Embryonic facial prominence (tissue), 1 donor: ENCODE measurements at regions not wholly inside any gene's neighbourhood (a gene's known extent, or its start where the extent isn't known, plus 50 kb on each side); places are given as distances from the start of the nearest gene placed in this dataset.
"Not testable (repeated sequence)": the region's sequence is repeated elsewhere in the genome, so short reads cannot be mapped to it uniquely, and the experiment has no call there.

Source experiments
- DNase-seq: peaks from one replicate; pipeline ENCODE4 v3.0.0-alpha.2; 2016; ENCODE audit errors: extremely low spot score

DNA sequence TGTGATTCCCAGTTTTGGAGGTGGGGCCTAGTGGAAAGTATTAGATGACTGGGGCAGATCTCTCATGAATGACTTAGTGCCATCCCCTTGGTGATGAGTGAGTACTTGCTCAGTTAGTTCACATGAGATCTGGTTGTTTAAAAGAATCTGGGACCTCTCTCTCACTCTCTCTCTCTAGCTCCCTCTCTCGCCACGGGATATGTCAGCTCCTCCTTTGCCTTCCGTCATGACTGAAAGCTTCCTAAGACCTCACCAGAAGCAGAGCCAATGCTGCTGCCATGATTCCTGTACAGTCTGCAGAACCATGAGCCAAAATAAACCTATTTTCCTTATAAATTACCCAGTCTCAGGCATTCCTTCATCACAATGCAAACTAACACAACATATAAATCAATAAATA lies 176.7 kb downstream of the PRELID2 start:
- DNase-seq: no peak

GRCh38 chr5:145652700-145653099 lies 182.4 kb downstream of the PRELID2 start:
- not testable (repeated sequence) for DNase-seq

DNA sequence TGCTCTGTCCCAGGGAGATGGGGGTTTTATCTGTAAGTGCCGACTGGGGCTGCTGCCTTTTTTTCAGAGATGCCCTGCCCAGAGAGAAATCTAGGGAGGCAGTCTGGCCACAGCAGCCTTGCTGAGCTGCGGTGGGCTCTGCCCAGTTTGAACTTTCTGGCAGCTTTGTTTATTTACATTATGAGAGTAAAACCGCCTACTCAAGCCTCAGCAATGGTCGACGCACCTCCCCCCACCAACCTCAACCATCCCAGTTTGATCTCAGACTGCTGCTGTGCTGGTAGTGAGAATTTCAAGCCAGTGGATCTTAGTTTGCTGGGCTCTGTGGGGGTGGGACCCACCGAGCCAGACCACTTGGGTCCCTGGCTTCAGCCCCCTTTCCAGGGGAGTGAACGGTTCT lies 188.0 kb downstream of the PRELID2 start:
- DNase-seq: not testable (repeated sequence)

DNA sequence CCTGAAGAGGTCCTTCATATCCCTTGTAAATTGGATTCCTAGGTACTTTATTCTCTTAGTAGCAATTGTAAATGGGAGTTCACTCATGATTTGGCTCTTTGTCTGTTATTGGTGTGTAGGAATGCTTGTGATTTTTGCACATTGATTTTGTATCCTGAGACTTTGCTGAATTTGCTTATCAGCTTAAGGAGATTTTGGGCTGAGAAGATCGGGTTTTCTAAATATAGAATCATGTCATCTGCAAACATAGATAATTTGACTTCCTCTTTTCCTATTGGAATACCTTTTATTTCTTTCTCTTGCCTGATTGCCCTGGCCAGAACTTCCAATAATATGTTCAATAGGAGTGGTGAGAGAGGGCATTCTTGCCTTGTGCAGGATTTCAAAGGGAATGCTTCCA lies 191.9 kb downstream of the PRELID2 start:
- DNase-seq: not testable (repeated sequence)

DNA sequence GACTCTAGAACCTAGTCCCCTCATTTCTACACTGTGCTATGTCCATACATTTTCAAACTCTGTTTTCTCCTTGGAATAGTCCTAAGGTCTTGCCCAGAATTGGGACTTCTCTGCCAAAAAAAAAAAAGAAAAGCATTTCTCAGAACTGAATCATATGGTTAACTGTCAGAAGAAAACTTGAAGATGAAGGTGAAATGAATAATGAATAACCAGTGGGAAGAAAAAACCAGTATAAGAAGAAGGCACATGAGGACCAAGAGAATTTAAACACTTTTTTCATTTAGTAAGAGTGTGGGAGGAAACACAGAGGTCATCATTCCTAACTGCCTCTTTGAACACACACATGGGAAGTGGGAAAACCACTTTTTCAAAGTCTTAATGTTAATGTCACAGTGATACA lies 197.7 kb downstream of the PRELID2 start:
- no peak for DNase-seq

- no peak for DNase-seq
Observed at GRCh38 chr5:145636371-145636770, 198.8 kb downstream of the PRELID2 start.

- no peak for DNase-seq
Observed at GRCh38 chr5:145633474-145633873, 201.7 kb downstream of the PRELID2 start.

- DNase-seq: no peak
Observed at GRCh38 chr5:145632701-145633100, 202.4 kb downstream of the PRELID2 start.

DNA sequence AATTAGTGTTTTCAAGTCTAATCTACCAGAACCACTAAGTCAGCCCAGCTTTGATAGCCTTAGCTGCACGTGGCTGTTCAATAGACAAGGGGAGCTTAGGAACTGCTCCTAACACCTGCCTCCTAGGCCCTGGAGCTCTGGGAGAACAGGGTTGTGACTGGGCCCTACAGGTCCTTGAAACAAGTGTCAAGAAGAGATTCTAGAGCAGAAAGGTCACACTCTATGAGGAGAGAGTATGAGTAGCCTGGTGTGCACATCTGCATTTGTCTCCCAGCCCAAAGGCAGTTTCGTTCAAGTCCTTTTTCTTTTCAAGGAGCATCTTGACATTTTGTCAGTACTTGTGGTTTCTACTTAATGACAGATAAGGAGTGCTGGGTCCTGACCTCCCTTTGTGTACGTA lies 206.1 kb downstream of the PRELID2 start:
- no peak for DNase-seq

DNA sequence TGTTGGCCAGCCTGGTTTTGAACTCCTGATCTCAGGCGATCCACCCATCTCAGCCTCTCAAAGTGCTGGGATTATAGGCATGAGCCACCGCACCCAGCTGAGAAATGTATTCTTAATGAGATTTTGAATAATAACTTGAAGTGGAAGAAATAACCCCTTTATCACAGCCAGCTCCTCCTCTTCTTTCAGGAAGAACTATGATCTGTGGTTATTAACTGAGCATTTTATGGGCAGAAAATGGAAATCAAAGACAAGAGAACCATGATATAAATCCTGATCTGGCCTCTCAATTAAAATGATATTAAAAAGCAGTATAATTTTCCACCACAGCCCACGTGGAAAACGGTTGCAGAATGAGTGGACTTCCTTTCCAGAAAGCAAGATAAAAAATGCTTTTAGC lies 206.6 kb downstream of the PRELID2 start:
- no peak for DNase-seq

DNA sequence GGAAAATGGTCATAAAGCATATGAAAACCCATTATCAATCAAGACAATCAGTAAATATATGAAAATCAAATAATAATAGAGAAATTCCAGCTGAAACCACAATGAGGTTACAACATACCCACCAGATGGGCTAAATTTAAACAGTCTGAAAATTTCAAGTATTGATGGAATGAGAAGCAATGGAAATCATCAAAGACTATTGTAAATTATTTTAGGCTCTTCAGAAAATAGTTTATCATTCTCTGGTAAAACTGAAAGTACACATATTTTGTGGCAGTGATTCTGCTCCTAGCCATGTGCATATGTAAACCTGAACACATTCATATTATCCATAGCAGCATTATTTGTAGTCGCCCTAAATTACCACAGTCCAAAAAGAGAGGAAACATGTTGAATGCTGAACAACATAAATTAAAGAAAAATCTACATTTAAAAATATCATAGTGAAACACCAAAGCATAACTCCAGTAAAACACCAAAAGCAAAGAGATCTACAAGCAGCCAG lies 215.3 kb downstream of the PRELID2 start:
- DNase-seq: no peak

- DNase-seq: not testable (repeated sequence)
Observed at GRCh38 chr5:145616739-145617138, 218.4 kb downstream of the PRELID2 start.

GRCh38 chr5:145598983-145599382 lies 236.2 kb downstream of the PRELID2 start:
- DNase-seq: no peak

DNA sequence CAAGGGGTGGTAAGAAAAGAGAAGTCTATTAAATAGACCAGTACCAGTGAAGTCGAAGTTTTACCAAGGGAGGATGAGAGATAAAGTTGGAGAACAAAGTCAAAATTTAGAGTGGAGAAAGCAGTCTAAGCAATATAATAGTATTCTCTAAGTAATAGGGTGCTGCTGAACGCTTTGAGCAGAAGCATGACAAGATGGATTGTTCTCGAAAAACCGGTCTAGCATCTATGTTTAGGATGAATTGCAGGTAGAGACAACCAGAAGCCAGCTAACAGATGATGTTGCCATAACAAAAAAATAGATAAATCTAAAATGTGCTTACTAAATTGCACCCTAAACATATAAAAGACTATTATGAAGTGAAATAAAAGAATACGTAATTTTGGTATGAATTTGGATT lies 237.0 kb downstream of the PRELID2 start:
- no peak for DNase-seq

DNA sequence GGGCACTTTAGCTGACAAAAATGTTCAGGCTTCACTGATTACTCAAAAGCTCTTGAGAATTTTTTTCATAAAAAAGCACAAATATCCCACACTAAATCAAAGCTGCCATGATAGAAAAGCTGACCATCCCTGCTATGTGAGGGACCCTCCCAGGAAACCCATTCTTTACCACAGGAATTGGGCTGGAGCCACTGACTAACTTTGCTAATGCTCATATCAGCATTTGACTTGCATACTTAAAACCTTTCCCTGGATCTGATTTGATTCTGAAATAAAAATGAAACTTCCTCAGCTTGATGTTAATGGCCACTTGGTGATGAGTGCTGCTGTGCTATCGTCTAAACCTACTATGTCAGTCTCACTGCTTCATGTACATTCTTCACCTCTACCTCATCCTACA lies 243.6 kb downstream of the PRELID2 start:
- DNase-seq: no peak

DNA sequence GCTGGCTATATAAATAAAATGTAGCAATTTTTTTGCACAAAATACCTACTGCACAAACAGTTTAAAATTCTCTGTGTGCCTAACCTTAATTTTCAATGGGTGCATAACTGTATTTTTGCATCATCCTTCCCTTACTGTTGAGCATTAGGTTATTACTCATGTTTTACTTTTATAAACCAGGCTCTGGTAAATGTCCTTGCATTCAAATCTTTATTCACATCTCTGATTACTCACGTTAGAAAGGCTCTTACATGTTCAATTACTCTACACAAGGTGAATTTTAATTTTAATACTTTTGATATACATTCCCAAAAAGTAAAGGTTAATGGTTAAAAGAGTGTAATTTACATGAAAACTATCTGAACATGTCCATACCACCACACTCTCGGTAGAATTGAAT lies 246.1 kb downstream of the PRELID2 start:
- DNase-seq: no peak

GRCh38 chr5:145588558-145588957 lies 246.6 kb downstream of the PRELID2 start:
- no peak for DNase-seq

- DNase-seq: no peak
Observed at GRCh38 chr5:145588113-145588512, 247.0 kb downstream of the PRELID2 start.

DNA sequence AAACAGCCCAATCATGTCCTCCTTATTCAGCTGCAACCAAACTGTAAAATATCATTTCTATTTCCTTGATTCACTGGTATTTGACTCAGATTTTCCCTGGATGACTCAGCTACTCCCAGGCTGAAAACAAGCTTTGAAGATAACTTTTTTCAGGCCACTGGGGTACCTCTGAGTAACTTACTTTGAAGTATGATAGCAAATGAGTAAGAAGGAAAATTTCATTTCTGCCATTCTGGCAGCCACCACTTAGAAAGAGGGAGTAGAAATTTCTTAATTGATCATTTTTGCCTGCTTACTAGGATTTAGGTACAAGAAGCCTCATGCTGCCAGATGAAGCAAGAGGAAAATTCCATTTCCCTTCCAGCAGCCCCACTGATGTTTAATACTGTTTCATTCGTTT lies 247.4 kb downstream of the PRELID2 start:
- DNase-seq: no peak

- DNase-seq: no peak
Observed at GRCh38 chr5:145587308-145587672, 247.9 kb downstream of the PRELID2 start.

DNA sequence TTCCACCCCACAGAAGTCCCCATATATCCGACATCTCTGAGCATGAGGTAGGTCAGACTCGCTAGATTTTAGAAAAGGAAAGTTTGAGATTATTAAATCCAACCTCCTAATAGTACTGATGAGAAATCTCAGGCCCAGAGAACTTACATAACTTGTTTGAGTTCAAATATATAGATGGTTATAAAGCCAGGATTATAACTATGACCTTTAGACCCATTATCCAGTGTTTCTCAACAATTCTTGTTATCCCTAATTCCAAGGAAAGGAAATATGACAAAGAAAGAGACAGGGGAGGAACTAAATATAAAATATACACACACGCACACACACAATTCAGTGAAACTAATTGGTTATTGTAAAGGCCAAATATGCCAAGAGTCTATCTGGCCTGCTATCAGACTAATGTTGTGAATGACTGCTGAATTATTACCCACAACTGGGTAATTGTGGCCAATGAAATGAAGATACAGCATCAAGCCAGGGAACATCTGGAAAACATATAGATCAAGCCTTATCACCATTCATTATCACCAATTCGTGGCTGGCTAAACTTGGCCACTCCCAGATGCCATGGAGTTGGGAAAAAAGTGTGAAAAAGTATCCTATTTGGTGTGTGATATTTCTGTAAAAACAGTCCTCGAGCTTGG lies 248.4 kb downstream of the PRELID2 start:
- no peak for DNase-seq

DNA sequence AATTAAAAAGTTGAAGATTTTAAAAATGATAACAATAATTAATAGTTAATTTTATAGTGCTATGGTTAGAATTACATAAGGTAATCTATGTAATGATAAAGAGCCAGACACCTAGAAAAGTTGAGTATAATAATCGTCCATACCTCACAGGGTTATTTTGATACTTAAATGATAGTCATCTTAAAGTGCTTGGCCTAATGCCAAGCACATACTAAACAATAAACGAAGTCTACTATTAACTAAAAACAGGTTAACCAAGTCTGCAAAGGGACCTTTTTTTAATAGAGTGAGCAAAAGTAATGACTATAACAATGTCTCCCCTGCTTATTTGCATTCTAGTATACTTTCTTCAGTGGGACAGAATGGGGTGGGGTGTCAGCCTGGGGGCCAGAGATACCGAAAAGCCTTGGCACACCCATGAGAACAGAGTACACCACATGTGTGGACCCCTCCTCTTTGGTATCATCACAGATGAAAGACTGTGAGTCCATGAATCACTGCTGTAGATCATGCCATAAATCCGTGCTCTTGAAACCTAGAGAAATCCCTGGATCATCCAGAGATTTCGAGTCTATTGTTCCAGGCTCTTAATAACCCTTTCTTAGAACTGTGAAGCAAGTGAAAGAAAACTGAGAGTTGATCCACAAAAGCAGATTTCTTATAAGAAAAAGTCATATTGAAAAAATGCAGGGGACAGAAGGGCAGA lies 249.5 kb downstream of the PRELID2 start:
- no peak for DNase-seq

DNA sequence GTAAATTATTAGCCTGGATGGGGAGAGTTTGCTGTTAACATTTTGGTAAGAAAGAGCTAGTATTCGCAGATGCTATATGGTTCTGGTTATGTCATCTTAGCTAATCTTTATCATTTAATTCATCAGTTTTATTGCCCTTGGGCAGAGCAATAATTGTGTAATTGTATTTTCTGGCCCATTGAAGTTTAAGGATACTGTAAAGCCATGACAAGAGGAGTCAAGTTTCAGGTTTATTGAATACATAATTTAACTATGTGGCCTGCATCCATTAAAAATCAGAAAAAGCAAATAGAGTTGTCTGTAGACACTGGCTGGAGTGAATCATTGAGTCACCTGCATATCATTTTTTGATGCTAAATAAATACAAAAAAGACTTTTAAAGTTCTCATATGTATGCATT lies 255.8 kb downstream of the PRELID2 start:
- no peak for DNase-seq
